GM12878 (cell line): ENCODE measurements at regions not wholly inside any gene's neighbourhood (a gene's known extent, or its start where the extent isn't known, plus 50 kb on each side); places are given as distances from the start of the nearest gene placed in this dataset.

Source experiments
- ATAC-seq: fragments of 200-7000 bp; cut with Tn5 transposase; 3 replicates; pipeline ENCODE4 v1.9.1; 2020; ENCODE audit warnings: mild to moderate bottlenecking, moderate library complexity
- BruUV-seq: library from RNA; stranded (reverse); fragments of 400-500 nt; replicated peaks from 2 replicates; lab custom pipeline; 2021; lab: Mats Ljungman, UMichigan
- CTCF ChIA-PET: fragments of 300-600 bp; sonication (Branson Sonifier 250); formaldehyde crosslinking; extraction: SDS; loops from one replicate; lab custom pipeline; 2021; ENCODE audit warnings: inconsistent platforms; lab: Yijun Ruan, JAX
- POLR2A ChIA-PET: fragments of 350-600 bp; formaldehyde crosslinking; extraction: SDS; loops from one replicate; lab custom pipeline; 2021; ENCODE audit warnings: inconsistent platforms; lab: Charles Lee
- RAD21 ChIA-PET: fragments of 300-600 bp; sonication (Branson Sonifier 250); formaldehyde crosslinking; loops from one replicate; lab custom pipeline; 2023; ENCODE audit warnings: antibody characterized with exemption; ENCODE audit not compliant: unreplicated experiment; lab: Charles Lee
- SMC1A ChIA-PET: fragments of 300-600 bp; sonication (Branson Sonifier 250); formaldehyde crosslinking; loops from one replicate; lab custom pipeline; 2023; ENCODE audit not compliant: unreplicated experiment, uncharacterized antibody; lab: Charles Lee
- DNase-seq: peaks from one replicate; pipeline ENCODE4 v3.0.0-alpha.2; 2011; ENCODE audit warnings: low read depth, low spot score
- FAIRE-seq: peaks from 3 replicates; lab custom pipeline; 2011; peaks lifted over from hg19 to GRCh38; lab: Jason Lieb, UNC
- H2AFZ ChIP-seq: 2 replicates; pipeline ENCODE4 v1.6.0; 2011; ENCODE audit warnings: low read depth, low read length, control low read depth; ENCODE audit not compliant: control insufficient read depth
- H3K27ac ChIP-seq: 2 replicates; pipeline ENCODE4 v1.5.1; 2011; ENCODE audit warnings: control low read depth; ENCODE audit not compliant: control insufficient read depth, insufficient read depth
- H3K27me3 ChIP-seq, 2 experiments: replicated peaks in 1 of 2; 2 replicates each; pipeline versions ENCODE4 v1.6.0 to v1.6.1; 2011; ENCODE audit warnings: low read length in 1 of 2; ENCODE audit not compliant: control insufficient read depth in 2 of 2, insufficient read depth in 2 of 2
- H3K36me3 ChIP-seq, 2 experiments: 2 replicates each; pipeline ENCODE4 v1.5.1; 2011; ENCODE audit warnings: low read length in 1 of 2; ENCODE audit not compliant: control insufficient read depth in 2 of 2, insufficient read depth in 2 of 2
- H3K4me1 ChIP-seq: 2 replicates; pipeline ENCODE4 v1.6.1; 2011; ENCODE audit warnings: mild to moderate bottlenecking, low read length, moderate library complexity, mixed read lengths; ENCODE audit not compliant: control insufficient read depth, insufficient read depth
- H3K4me2 ChIP-seq: 2 replicates; pipeline ENCODE4 v1.6.0; 2011; ENCODE audit warnings: control low read depth; ENCODE audit not compliant: control insufficient read depth, insufficient read depth
- H3K4me3 ChIP-seq: fragments of 200-600 bp; sonication (generic); 2 replicates; pipeline ENCODE4 v1.5.1; 2016
- H3K79me2 ChIP-seq: 2 replicates; pipeline ENCODE4 v1.6.0; 2011; ENCODE audit warnings: low read length; ENCODE audit not compliant: control insufficient read depth, insufficient read depth
- H3K9ac ChIP-seq: 2 replicates; pipeline ENCODE4 v1.8.0; 2011; ENCODE audit warnings: low read length, control low read depth, mixed read lengths; ENCODE audit not compliant: control insufficient read depth, insufficient read depth
- H3K9me3 ChIP-seq: replicated peaks from 3 replicates; pipeline ENCODE4 v1.5.1; 2011; ENCODE audit warnings: mild to moderate bottlenecking, low read length; ENCODE audit not compliant: control insufficient read depth, insufficient read depth
- H4K20me1 ChIP-seq: 2 replicates; pipeline ENCODE4 v1.6.0; 2011; ENCODE audit not compliant: control insufficient read depth, insufficient read depth
- CBX5 ChIP-seq: sonication (generic); IDR thresholded peaks from 2 replicates; pipeline ENCODE4 v1.6.1; 2016; ENCODE audit warnings: low read depth, moderate library complexity, mild to moderate bottlenecking, inconsistent platforms
- EGR1 ChIP-seq, 2 experiments: IDR thresholded peaks; 1 replicate in 1 of 2; 2 replicates in 1 of 2; pipeline ENCODE4 v1.6.1; 2011 to 2012; ENCODE audit warnings: low read depth in 2 of 2, low read length in 2 of 2, borderline replicate concordance in 1 of 2, mild to moderate bottlenecking in 1 of 2, moderate library complexity in 1 of 2
- NBN ChIP-seq: fragments of 450-650 bp; IDR thresholded peaks from 2 replicates; pipeline ENCODE4 v1.6.1; 2016
- SRF ChIP-seq, 2 experiments: IDR thresholded peaks; 2 replicates each; pipeline ENCODE4 v1.6.1; 2011; ENCODE audit warnings: low read depth in 2 of 2, low read length in 2 of 2, mild to moderate bottlenecking in 1 of 2, moderate library complexity in 1 of 2
- STAT1 ChIP-seq: fragments of 450-650 bp; conservative IDR thresholded peaks from 2 replicates; pipeline ENCODE4 v1.6.1; 2014; ENCODE audit warnings: antibody characterized with exemption, mild to moderate bottlenecking
- WGBS: methylation state at CpG from one replicate; pipeline ENCODE4 v1.1.6; 2016; ENCODE audit warnings: low lambda C conversion rate; ENCODE audit not compliant: insufficient replicate concordance, insufficient coverage; ENCODE audit errors: missing lambda C conversion rate; 5-methylcytosine and 5-hydroxymethylcytosine counted together
- in situ Hi-C: fragments of 300-500 bp; cut with MboI; formaldehyde crosslinking; loops from 9 replicates; pipeline ENCODE4 v1.14.3; 2018; ENCODE audit warnings: mixed read lengths
- intact Hi-C: fragments of 100-400 bp; cut with micrococcal nuclease; formaldehyde crosslinking; loops from one replicate; pipeline ENCODE4 v1.14.2; 2022; ENCODE audit not compliant: unreplicated experiment
- TF ChIP-seq, protein P1 (sequence below): IDR thresholded peaks from 2 replicates; pipeline ENCODE4 v1.6.1; 2012; ENCODE audit warnings: low read depth, low read length, improper control_type of control experiment
- TF ChIP-seq, protein P2 (sequence below), 3 experiments: IDR thresholded peaks in 2 of 3; conservative IDR thresholded peaks in 1 of 3; 2 replicates each; pipeline ENCODE4 v1.5.1; 2011; ENCODE audit warnings: low read depth in 3 of 3, low read length in 3 of 3, mild to moderate bottlenecking in 3 of 3, control low read depth in 2 of 3, moderate library complexity in 2 of 3, inconsistent platforms in 1 of 3, mixed read lengths in 1 of 3; ENCODE audit not compliant: control insufficient read depth in 2 of 3, insufficient read depth in 1 of 3; ENCODE audit errors: extremely low read depth in 1 of 3
- TF ChIP-seq, protein P3 (sequence below): fragments of 450-650 bp; IDR thresholded peaks from 2 replicates; pipeline ENCODE4 v1.6.1; 2016; ENCODE audit warnings: mild to moderate bottlenecking
- TF ChIP-seq, protein P4 (sequence below): fragments of 450-650 bp; formaldehyde crosslinking; IDR thresholded peaks from 2 replicates; pipeline ENCODE4 v1.4.0; 2020; ENCODE audit warnings: mild to moderate bottlenecking, moderate library complexity

DNA sequence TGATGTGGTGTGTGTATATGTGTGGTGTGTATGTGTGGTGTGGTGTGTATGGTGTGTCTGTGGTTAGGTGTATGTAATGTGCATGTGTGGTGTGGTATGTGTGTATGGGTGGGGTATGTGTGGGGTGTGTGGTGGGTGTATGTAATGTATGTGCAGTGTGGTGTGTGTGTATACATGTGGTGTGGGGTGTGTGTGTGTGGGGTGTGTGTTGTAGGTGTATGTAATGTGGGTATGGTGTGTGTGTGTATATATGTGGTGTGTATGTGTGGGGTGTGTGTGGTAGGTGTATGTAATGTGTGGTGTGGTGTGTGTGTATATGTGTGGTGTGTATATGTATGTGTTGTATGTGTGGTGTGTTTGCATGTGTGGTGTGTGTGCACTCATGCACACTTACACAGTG, 84.8 kb upstream of the ID2 start:
- Histone ChIP-seq H3K9ac (no peak overlapping the region), H3K79me2 (no peaks in the 10 kb centered on the region), H3K4me2 (no peak overlapping the region), H3K4me3 (no peak overlapping the region), H4K20me1 (no peaks in the 10 kb centered on the region), H3K9me3 (no peaks in the 10 kb centered on the region), H3K27me3 (no peaks in the 10 kb centered on the region; a peak in 1 of 4 replicates), H3K27ac (no peak overlapping the region), H2AFZ (no peak overlapping the region), H3K4me1 (no peaks in the 10 kb centered on the region), H3K36me3 (no peaks in the 10 kb centered on the region)
- ChIA-PET RAD21 (no interaction called here), POLR2A (no interaction called here), SMC1A (no interaction called here), CTCF (no interaction called here)
- ATAC-seq (no peak), FAIRE-seq (no peak), DNase-seq (no peak)
- intact Hi-C loops (no loop called here), in situ Hi-C loops (no loop called here)
- no TSS peak for BruUV-seq
- 0 out of 2 replicates have a peak, but pooled peaks have one; percentile 24 for TF ChIP-seq NBN
- TF ChIP-seq, protein P1, sequence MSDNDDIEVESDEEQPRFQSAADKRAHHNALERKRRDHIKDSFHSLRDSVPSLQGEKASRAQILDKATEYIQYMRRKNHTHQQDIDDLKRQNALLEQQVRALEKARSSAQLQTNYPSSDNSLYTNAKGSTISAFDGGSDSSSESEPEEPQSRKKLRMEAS, result no peak

DNA sequence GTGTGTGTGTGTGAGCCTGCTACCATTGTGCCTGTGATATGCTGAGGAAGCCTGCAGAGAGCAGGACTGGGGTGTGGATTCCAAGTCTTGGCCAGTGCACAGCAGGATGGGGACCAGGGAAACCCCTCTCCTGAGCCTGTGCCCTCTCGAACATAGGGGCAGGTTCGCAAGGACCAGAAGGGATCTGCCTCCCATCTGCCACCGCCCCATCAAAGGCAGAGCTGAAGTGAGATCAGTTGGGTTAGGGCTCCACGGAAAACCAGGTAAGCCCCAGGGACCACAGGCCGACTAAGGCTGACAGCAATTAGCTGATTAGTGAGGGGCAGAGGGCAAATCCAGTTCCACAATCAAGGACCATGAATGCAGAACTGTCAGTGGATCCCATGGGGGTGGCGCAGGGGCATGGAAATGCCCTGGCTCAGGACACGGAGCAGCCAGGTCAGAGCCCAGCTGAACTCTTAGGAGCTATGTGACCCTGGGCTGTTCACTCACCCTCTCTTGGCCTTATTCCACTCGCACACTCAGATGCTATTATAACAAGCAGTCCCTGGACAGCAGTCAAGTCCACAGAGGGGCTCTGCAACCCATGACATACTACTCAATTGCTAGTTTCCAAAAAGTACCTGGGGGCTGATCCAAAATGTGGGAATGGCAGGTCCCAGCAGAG, 84.2 kb upstream of the ID2 start:
- no peak for ATAC-seq
- H4K20me1 ChIP-seq, result no peaks in the 10 kb centered on the region
- H3K79me2 ChIP-seq, result no peaks in the 10 kb centered on the region
- H3K27me3 ChIP-seq, result no peaks in the 10 kb centered on the region; a peak in 1 of 4 replicates
- ChIA-PET SMC1A (interaction anchor here (0.8 kb wide), 1 partner anchor 79 kb away, joined by 3 read pairs; no protein-coding TSS in a partner anchor), CTCF (interaction anchor here (0.7 to 1.3 kb wide), 2 partner anchors 14 to 727 kb away, joined by 3 read pairs; no protein-coding TSS in a partner anchor), POLR2A (no interaction called here), RAD21 (no interaction called here)
- H3K36me3 ChIP-seq, result no peaks in the 10 kb centered on the region
- H3K9me3 ChIP-seq, result no peaks in the 10 kb centered on the region
- BruUV-seq, result no TSS peak
- no peak overlapping the region for H2AFZ ChIP-seq
- H3K4me1 ChIP-seq, result peaks cover 3% of the 10 kb centered on the region; the same call in 1 of the 2 replicates
- in situ Hi-C loops, result no loop called here
- no peak overlapping the region for H3K4me3 ChIP-seq
- DNase-seq, result no peak
- intact Hi-C loops, result no loop called here
- H3K27ac ChIP-seq, result no peak overlapping the region
- no peak for FAIRE-seq
- H3K4me2 ChIP-seq, result no peak overlapping the region
- WGBS, result 77% methylated on average over 8 of the region's 8 CpGs
- no peak overlapping the region for H3K9ac ChIP-seq
- TF ChIP-seq, protein P2, sequence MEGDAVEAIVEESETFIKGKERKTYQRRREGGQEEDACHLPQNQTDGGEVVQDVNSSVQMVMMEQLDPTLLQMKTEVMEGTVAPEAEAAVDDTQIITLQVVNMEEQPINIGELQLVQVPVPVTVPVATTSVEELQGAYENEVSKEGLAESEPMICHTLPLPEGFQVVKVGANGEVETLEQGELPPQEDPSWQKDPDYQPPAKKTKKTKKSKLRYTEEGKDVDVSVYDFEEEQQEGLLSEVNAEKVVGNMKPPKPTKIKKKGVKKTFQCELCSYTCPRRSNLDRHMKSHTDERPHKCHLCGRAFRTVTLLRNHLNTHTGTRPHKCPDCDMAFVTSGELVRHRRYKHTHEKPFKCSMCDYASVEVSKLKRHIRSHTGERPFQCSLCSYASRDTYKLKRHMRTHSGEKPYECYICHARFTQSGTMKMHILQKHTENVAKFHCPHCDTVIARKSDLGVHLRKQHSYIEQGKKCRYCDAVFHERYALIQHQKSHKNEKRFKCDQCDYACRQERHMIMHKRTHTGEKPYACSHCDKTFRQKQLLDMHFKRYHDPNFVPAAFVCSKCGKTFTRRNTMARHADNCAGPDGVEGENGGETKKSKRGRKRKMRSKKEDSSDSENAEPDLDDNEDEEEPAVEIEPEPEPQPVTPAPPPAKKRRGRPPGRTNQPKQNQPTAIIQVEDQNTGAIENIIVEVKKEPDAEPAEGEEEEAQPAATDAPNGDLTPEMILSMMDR (IDR thresholded peaks at IDR 0.05 in 2 of 3, conservative IDR thresholded peaks at IDR 0.05 in 1 of 3; ENCODE audit: control insufficient read depth in 2 of 3, extremely low read depth in 1 of 3, insufficient read depth in 1 of 3, low read depth in 3 of 3, low read length in 3 of 3), result no peak
- TF ChIP-seq, protein P3, sequence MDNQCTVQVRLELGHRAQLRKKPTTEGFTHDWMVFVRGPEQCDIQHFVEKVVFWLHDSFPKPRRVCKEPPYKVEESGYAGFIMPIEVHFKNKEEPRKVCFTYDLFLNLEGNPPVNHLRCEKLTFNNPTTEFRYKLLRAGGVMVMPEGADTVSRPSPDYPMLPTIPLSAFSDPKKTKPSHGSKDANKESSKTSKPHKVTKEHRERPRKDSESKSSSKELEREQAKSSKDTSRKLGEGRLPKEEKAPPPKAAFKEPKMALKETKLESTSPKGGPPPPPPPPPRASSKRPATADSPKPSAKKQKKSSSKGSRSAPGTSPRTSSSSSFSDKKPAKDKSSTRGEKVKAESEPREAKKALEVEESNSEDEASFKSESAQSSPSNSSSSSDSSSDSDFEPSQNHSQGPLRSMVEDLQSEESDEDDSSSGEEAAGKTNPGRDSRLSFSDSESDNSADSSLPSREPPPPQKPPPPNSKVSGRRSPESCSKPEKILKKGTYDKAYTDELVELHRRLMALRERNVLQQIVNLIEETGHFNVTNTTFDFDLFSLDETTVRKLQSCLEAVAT, result no peak
- TF ChIP-seq CBX5, result no peak
- TF ChIP-seq EGR1 (IDR thresholded peaks at IDR 0.05; ENCODE audit: borderline replicate concordance in 1 of 2, low read depth in 2 of 2, low read length in 2 of 2), result no peak
- no peak for TF ChIP-seq SRF (IDR thresholded peaks at IDR 0.05; ENCODE audit: low read depth in 2 of 2, low read length in 2 of 2)
- TF ChIP-seq, protein P4, sequence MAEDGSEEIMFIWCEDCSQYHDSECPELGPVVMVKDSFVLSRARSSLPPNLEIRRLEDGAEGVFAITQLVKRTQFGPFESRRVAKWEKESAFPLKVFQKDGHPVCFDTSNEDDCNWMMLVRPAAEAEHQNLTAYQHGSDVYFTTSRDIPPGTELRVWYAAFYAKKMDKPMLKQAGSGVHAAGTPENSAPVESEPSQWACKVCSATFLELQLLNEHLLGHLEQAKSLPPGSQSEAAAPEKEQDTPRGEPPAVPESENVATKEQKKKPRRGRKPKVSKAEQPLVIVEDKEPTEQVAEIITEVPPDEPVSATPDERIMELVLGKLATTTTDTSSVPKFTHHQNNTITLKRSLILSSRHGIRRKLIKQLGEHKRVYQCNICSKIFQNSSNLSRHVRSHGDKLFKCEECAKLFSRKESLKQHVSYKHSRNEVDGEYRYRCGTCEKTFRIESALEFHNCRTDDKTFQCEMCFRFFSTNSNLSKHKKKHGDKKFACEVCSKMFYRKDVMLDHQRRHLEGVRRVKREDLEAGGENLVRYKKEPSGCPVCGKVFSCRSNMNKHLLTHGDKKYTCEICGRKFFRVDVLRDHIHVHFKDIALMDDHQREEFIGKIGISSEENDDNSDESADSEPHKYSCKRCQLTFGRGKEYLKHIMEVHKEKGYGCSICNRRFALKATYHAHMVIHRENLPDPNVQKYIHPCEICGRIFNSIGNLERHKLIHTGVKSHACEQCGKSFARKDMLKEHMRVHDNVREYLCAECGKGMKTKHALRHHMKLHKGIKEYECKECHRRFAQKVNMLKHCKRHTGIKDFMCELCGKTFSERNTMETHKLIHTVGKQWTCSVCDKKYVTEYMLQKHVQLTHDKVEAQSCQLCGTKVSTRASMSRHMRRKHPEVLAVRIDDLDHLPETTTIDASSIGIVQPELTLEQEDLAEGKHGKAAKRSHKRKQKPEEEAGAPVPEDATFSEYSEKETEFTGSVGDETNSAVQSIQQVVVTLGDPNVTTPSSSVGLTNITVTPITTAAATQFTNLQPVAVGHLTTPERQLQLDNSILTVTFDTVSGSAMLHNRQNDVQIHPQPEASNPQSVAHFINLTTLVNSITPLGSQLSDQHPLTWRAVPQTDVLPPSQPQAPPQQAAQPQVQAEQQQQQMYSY (CRISPR knock-in tag), result no peak
- no peak for TF ChIP-seq STAT1
